ENCODE measurements at regions not wholly inside any gene's neighbourhood (a gene's known extent, or its start where the extent isn't known, plus 50 kb on each side); places are given as distances from the start of the nearest gene placed in this dataset.

- TF ChIP-seq CTCF (IDR thresholded peaks at IDR 0.05), result no peak
- TF ChIP-seq POLR2A (IDR thresholded peaks at IDR 0.05), result no peak
These were observed 408.8 kb downstream of the FUT8 start for GRCh38 chr14:65821224-65821753.

Data from body of pancreas (tissue), 4 donors.